WERI-Rb-1 (cell line): ENCODE measurements at regions not wholly inside any gene's neighbourhood (a gene's known extent, or its start where the extent isn't known, plus 50 kb on each side); places are given as distances from the start of the nearest gene placed in this dataset.

Experiments used
- DNase-seq: peaks from one replicate; pipeline ENCODE4 v3.0.0-alpha.2; 2020
- H3K27ac ChIP-seq: fragments of 250-450 bp; sonication (Bioruptor Pico); 2 replicates; pipeline ENCODE4 v1.5.1; 2020; ENCODE audit warnings: mild to moderate bottlenecking, moderate library complexity
- H3K27me3 ChIP-seq: fragments of 250-450 bp; sonication (Bioruptor Pico); 2 replicates; pipeline ENCODE4 v1.5.1; 2021; ENCODE audit warnings: mild to moderate bottlenecking, low read depth, moderate library complexity; ENCODE audit not compliant: insufficient read depth, severe bottlenecking
- H3K36me3 ChIP-seq: fragments of 250-450 bp; sonication (Bioruptor Pico); 2 replicates; pipeline ENCODE4 v1.5.1; 2020; ENCODE audit warnings: mild to moderate bottlenecking, moderate library complexity
- H3K4me3 ChIP-seq: 2 replicates; pipeline ENCODE4 v1.5.1; 2011; ENCODE audit warnings: low read depth, mild to moderate bottlenecking, control low read depth, low read length
- H3K9me3 ChIP-seq: fragments of 250-450 bp; sonication (Bioruptor Pico); 2 replicates; pipeline ENCODE4 v1.5.1; 2021; ENCODE audit warnings: mild to moderate bottlenecking, moderate library complexity; ENCODE audit not compliant: severe bottlenecking
- CTCF ChIP-seq: IDR thresholded peaks from 2 replicates; pipeline ENCODE4 v1.5.1; 2011; ENCODE audit warnings: low read depth, mild to moderate bottlenecking, control low read depth, inconsistent platforms, low read length

DNA sequence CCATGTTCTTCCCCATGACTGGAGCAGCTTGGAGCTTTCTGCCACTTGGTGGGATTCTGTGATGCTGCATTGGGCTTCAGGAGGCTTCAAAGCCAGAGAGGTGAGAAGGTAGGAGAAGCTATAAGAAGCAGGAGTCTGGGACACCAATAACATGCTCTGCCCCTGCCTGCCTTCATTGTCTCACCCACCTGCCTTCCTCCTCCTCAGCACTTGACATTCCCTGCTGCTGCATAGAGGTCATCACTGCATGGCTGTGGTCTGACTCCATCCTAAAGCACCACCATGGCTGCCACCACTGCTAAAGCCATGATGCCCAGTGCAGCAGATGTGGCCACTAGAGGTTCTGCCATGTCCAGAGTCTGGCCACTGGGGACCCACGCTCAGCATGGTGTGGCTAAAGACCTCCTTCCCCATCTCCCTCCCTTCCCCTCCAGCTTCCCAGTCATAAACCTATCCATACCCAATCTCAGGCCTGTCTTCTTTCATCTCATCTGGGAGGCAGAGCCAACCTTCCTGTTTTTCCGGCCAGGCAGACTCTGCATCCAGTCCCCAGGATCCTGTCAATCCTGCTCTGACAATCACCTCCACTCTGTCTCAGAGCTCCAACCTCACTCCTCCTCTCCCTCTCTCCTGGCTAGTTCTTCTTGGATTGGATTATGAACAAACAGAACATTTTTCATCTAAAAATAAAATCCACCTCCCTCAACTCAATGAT is 285.1 kb upstream of the POU3F1 start:
- Histone ChIP-seq H3K27ac (no peak overlapping the region), H3K9me3 (no peaks in the 10 kb centered on the region), H3K36me3 (no peaks in the 10 kb centered on the region), H3K4me3 (no peak overlapping the region), H3K27me3 (no peaks in the 10 kb centered on the region)
- TF ChIP-seq CTCF, result no peak
- DNase-seq, result no peak

DNA sequence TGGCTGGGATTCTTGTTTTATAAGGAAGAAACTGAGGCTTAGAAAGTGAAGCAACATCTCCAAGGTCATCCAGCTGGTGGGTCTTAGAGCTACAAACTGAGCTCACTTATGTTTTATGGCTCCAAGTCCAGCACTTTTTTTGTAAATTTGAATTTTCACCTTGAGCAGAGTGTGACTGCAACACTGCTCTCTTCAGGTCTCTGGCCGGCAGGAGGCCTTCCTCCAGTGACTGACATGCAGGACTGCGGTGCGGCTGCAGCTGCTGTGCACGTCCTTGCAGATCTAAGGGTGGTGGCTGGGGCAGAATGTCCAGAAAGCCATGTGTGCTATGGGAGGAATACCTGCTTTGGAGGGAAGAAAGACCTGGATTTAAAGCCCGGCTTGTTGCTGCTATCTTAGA is 284.2 kb upstream of the POU3F1 start:
- TF ChIP-seq CTCF, result no peak

DNA sequence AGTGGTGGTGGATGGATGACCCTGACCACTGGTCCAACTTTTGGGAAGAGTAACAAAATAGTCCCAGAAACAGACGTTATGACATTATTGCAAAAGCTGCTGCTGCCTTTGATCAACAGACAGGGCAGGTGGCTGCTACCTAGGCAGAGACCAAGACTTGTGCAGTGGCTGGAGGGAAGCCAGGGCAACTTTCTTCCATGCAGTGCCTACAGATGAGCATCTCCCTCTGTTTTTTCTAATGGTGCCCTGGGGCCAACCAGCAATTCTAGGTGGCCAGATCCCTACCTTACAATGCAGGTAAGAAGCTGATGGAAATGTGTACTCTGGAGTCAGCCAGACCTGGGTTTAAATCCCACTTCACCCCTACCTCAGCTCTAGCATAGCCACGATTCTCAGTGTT is 283.1 kb upstream of the POU3F1 start:
- Histone ChIP-seq H3K27me3 (no peaks in the 10 kb centered on the region), H3K4me3 (no peak overlapping the region), H3K27ac (no peak overlapping the region), H3K9me3 (no peaks in the 10 kb centered on the region), H3K36me3 (no peaks in the 10 kb centered on the region)
- no peak for DNase-seq
- no peak for TF ChIP-seq CTCF

More for the DNA sequence above, 284.2 kb upstream of the POU3F1 start:
- no peak for DNase-seq
- Histone ChIP-seq H3K9me3 (no peaks in the 10 kb centered on the region), H3K4me3 (no peak overlapping the region), H3K36me3 (no peaks in the 10 kb centered on the region), H3K27ac (no peak overlapping the region), H3K27me3 (no peaks in the 10 kb centered on the region)

DNA sequence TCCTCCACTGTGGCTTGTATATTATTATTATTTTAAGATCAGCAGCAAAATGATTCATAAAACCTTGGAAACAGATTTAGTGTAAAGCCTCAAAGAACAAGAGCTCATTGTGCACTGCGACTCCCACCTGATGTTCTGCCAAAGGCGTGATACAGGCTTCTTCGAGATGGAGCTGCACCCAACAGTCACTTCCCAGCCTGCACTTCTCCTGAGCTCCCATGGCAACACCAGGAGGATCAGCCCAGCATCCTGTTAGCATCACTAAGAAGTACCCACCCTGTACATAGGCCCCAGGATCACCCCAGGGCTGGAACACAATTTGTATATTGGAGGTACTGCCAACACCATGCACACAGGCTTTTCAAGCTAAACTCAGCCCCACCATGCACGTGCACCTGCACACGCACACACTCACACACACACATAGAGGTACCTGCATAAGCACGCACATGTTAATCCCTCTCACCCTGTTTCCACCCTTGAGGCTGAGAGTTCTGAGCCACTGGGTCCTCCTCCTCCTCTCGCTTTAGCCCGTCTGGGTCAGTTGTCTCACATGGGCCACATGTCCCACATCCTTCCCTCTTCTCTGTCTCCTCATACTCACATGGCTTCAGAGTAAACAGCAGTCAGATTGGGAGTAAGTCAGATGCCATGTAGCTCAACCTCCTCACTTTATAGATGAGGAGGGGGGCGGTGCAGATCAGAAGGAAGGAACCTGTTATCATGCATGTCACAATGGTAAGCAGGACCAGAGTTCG is 281.9 kb upstream of the POU3F1 start:
- no peaks in the 10 kb centered on the region for H3K36me3 ChIP-seq
- H3K4me3 ChIP-seq, result no peak overlapping the region
- H3K27me3 ChIP-seq, result no peaks in the 10 kb centered on the region
- H3K27ac ChIP-seq, result no peak overlapping the region
- H3K9me3 ChIP-seq, result no peaks in the 10 kb centered on the region
- TF ChIP-seq CTCF, result no peak
- no peak for DNase-seq

DNA sequence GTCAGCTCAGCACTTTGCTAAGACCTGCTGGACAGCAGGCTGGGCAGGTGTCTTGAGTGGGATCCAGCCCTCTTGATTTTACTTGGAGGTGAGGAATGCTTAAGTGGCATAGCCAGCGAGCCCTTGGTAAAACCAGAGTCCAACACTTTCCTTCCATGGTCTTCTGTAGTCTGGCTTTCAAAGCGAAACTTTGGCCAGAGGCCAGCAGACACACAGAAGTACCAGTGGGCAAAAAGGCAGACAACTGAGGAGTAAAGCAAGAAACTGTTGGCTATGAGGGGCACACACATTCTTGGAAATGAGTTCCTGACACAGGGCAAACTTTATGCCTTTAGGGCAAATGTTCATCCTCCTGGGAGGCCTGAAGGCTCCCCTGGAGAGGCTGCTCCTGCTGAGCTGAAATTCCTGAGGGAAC is 281.0 kb upstream of the POU3F1 start:
- DNase-seq, result no peak
- H3K36me3 ChIP-seq, result no peaks in the 10 kb centered on the region
- no peak for TF ChIP-seq CTCF
- H3K27me3 ChIP-seq, result no peaks in the 10 kb centered on the region
- H3K4me3 ChIP-seq, result no peak overlapping the region
- H3K9me3 ChIP-seq, result no peaks in the 10 kb centered on the region
- no peak overlapping the region for H3K27ac ChIP-seq
